ENCODE measurements at regions not wholly inside any gene's neighbourhood (a gene's known extent, or its start where the extent isn't known, plus 50 kb on each side); places are given as distances from the start of the nearest gene placed in this dataset.

GRCh38 chr16:76213860-76214259, 63.3 kb upstream of the CNTNAP4 start:
- H3K79me2 ChIP-seq (ENCODE audit: insufficient read depth, low read length), result no peaks in the 10 kb centered on the region
- H3K27ac ChIP-seq (ENCODE audit: extremely low read length, insufficient read depth, low read length), result no peak overlapping the region
- no peak for ATAC-seq
- BruUV-seq (replicated peaks), result no TSS peak
- no peak for DNase-seq (ENCODE audit: low spot score)
- no peak overlapping the region for H3K9ac ChIP-seq (ENCODE audit: insufficient read depth, low read depth, low read length)
- TF ChIP-seq SYNCRIP (IDR thresholded peaks at IDR 0.05; ENCODE audit: insufficient read depth, low read depth, low read length), result no peak
- no peak for TF ChIP-seq TGIF2 (CRISPR knock-in tag; IDR thresholded peaks at IDR 0.05)
- no peak for TF ChIP-seq NR1H2 (CRISPR knock-in tag; IDR thresholded peaks at IDR 0.05; ENCODE audit: borderline replicate concordance, low read depth)
- no peak for TF ChIP-seq FOXP1 (IDR thresholded peaks at IDR 0.05)
- no peak for TF ChIP-seq FOXP1 (CRISPR knock-in tag; IDR thresholded peaks at IDR 0.05)
- TF ChIP-seq ZNF761 (CRISPR knock-in tag; conservative IDR thresholded peaks at IDR 0.05), result no peak
- no peak for TF ChIP-seq ZNF160 (CRISPR knock-in tag; IDR thresholded peaks at IDR 0.05)
- TF ChIP-seq HOXD1 (CRISPR knock-in tag; IDR thresholded peaks at IDR 0.05), result no peak
- TF ChIP-seq THAP7 (CRISPR knock-in tag; IDR thresholded peaks at IDR 0.05), result no peak
- TF ChIP-seq ZNF3 (CRISPR knock-in tag; IDR thresholded peaks at IDR 0.05), result no peak
- POLR2A ChIA-PET, result no interaction called here
- CTCF ChIA-PET (ENCODE audit: low intra/inter-chr PET ratio, low total read pairs), result no interaction called here
- no peaks in the 10 kb centered on the region for H4K20me1 ChIP-seq (ENCODE audit: insufficient read depth, low read length)
- H3K36me3 ChIP-seq (replicated peaks in 1 of 2; ENCODE audit: control insufficient read depth in 1 of 2, insufficient read depth in 2 of 2, low read length in 2 of 2), result no peaks in the 10 kb centered on the region
- in situ Hi-C loops (cut with HindIII; ENCODE audit: extremely low pct_ligation_motif_present, low pct_unique_long_range_greater_than_20kb), result no loop called here
- H3K4me3 ChIP-seq (replicated peaks in 1 of 3; ENCODE audit: insufficient read depth in 1 of 3, low read depth in 2 of 3, low read length in 3 of 3), result no peak overlapping the region
- H3K4me1 ChIP-seq (ENCODE audit: insufficient read depth, low read length), result no peaks in the 10 kb centered on the region
- no peak overlapping the region for H3K4me2 ChIP-seq (ENCODE audit: low read depth, low read length)
- 0 out of 2 replicates have a peak, but pooled peaks cover 4% of the 10 kb centered on the region for H3K9me3 ChIP-seq (ENCODE audit: low read length)
- intact Hi-C loops (cut with micrococcal nuclease; ENCODE audit: unreplicated experiment), result no loop called here
- no peak overlapping the region for H2AFZ ChIP-seq (ENCODE audit: low read length)
- FAIRE-seq, result no peak
- no peaks in the 10 kb centered on the region for H3K27me3 ChIP-seq (ENCODE audit: control insufficient read depth in 1 of 2, insufficient read depth in 2 of 2, low read length in 2 of 2)

- ATAC-seq, result no peak
- no peak for TF ChIP-seq FLYWCH1 (CRISPR knock-in tag; IDR thresholded peaks at IDR 0.05)
- no peak for TF ChIP-seq NFE2 (CRISPR knock-in tag; IDR thresholded peaks at IDR 0.05)
- no peak for DNase-seq (ENCODE audit: low spot score)
These were observed 62.3 kb upstream of the CNTNAP4 start for GRCh38 chr16:76214856-76215255.

More at GRCh38 chr16:76214856-76215255, 62.3 kb upstream of the CNTNAP4 start:
- POLR2A ChIA-PET, result no interaction called here
- in situ Hi-C loops (cut with HindIII; ENCODE audit: extremely low pct_ligation_motif_present, low pct_unique_long_range_greater_than_20kb), result no loop called here
- Histone ChIP-seq H3K36me3 (replicated peaks in 1 of 2; ENCODE audit: control insufficient read depth in 1 of 2, insufficient read depth in 2 of 2, low read length in 2 of 2) (no peaks in the 10 kb centered on the region), H2AFZ (ENCODE audit: low read length) (no peak overlapping the region), H3K4me2 (ENCODE audit: low read depth, low read length) (no peak overlapping the region), H3K4me3 (replicated peaks in 1 of 3; ENCODE audit: insufficient read depth in 1 of 3, low read depth in 2 of 3, low read length in 3 of 3) (no peak overlapping the region), H3K4me1 (ENCODE audit: insufficient read depth, low read length) (no peaks in the 10 kb centered on the region), H3K9ac (ENCODE audit: insufficient read depth, low read depth, low read length) (no peak overlapping the region), H3K27me3 (ENCODE audit: control insufficient read depth in 1 of 2, insufficient read depth in 2 of 2, low read length in 2 of 2) (no peaks in the 10 kb centered on the region), H3K9me3 (ENCODE audit: low read length) (0 out of 2 replicates have a peak, but pooled peaks cover 4% of the 10 kb centered on the region), H3K27ac (ENCODE audit: extremely low read length, insufficient read depth, low read length) (no peak overlapping the region), H4K20me1 (ENCODE audit: insufficient read depth, low read length) (no peaks in the 10 kb centered on the region), H3K79me2 (ENCODE audit: insufficient read depth, low read length) (no peaks in the 10 kb centered on the region)
- 0% methylated on average over 1 of the region's 1 CpG for WGBS (ENCODE audit: low lambda C conversion rate)
- CTCF ChIA-PET (ENCODE audit: low intra/inter-chr PET ratio, low total read pairs), result no interaction called here
- FAIRE-seq, result no peak
- intact Hi-C loops (cut with micrococcal nuclease; ENCODE audit: unreplicated experiment), result no loop called here
- BruUV-seq (replicated peaks), result no TSS peak

All from HepG2 (cell line).